AG04450 (cell line): ENCODE measurements at regions not wholly inside any gene's neighbourhood (a gene's known extent, or its start where the extent isn't known, plus 50 kb on each side); places are given as distances from the start of the nearest gene placed in this dataset.

ENCODE experiments used
- CTCF ChIA-PET: fragments of 300-600, 350-600 bp; formaldehyde crosslinking; extraction: SDS; loops from one replicate; lab custom pipeline; 2022; ENCODE audit warnings: antibody characterized with exemption, inconsistent platforms; lab: Charles Lee
- POLR2A ChIA-PET: fragments of 350-600 bp; formaldehyde crosslinking; extraction: SDS; loops from one replicate; lab custom pipeline; 2021; ENCODE audit warnings: antibody characterized with exemption, inconsistent platforms; lab: Yijun Ruan, JAX
- DNase-seq: peaks from one replicate; pipeline ENCODE4 v3.0.0-alpha.2; 2011; ENCODE audit warnings: low read depth, low spot score
- H3K27ac ChIP-seq: one replicate; pipeline ENCODE4 v1.5.1; 2012; ENCODE audit warnings: low read depth, low read length, control low read depth
- H3K27me3 ChIP-seq: one replicate; pipeline ENCODE4 v1.6.0; 2012; ENCODE audit warnings: low read length; ENCODE audit not compliant: control insufficient read depth, insufficient read depth
- H3K4me3 ChIP-seq: 2 replicates; pipeline ENCODE4 v1.5.1; 2011; ENCODE audit warnings: mild to moderate bottlenecking, low read depth, low read length, control low read depth
- H3K9me3 ChIP-seq: 2 replicates; pipeline ENCODE4 v1.5.1; 2012; ENCODE audit warnings: low read length; ENCODE audit not compliant: control insufficient read depth, insufficient read depth
- CTCF ChIP-seq: IDR thresholded peaks from 2 replicates; pipeline ENCODE4 v1.5.1; 2011; ENCODE audit warnings: low read depth, low read length, control low read depth, inconsistent platforms

- no peak for DNase-seq
Measured at GRCh38 chr2:163453920-163454319, 281.9 kb downstream of the FIGN start.

GRCh38 chr2:163441603-163442002, 294.2 kb downstream of the FIGN start:
- DNase-seq: no peak
- H3K27me3 ChIP-seq: no peaks in the 10 kb centered on the region
- TF ChIP-seq CTCF: no peak
- H3K27ac ChIP-seq: no peak overlapping the region
- POLR2A ChIA-PET: no interaction called here
- H3K9me3 ChIP-seq: no peaks in the 10 kb centered on the region
- no peak overlapping the region for H3K4me3 ChIP-seq
- CTCF ChIA-PET: no interaction called here

More at GRCh38 chr2:163453920-163454319, 281.9 kb downstream of the FIGN start:
- no peaks in the 10 kb centered on the region for H3K27me3 ChIP-seq
- no peak overlapping the region for H3K4me3 ChIP-seq
- ChIA-PET CTCF (no interaction called here), POLR2A (no interaction called here)
- H3K27ac ChIP-seq: no peak overlapping the region
- no peaks in the 10 kb centered on the region for H3K9me3 ChIP-seq
- no peak for TF ChIP-seq CTCF

GRCh38 chr2:163436963-163437362, 298.8 kb downstream of the FIGN start:
- H3K4me3 ChIP-seq: no peak overlapping the region
- ChIA-PET CTCF (interaction anchor here (1.6 kb wide), 1 partner anchor 91 kb away, joined by 3 read pairs; no protein-coding TSS in a partner anchor), POLR2A (no interaction called here)
- no peak overlapping the region for H3K27ac ChIP-seq
- DNase-seq: no peak
- no peaks in the 10 kb centered on the region for H3K9me3 ChIP-seq
- no peak for TF ChIP-seq CTCF
- no peaks in the 10 kb centered on the region for H3K27me3 ChIP-seq

GRCh38 chr2:163428187-163428586, 307.6 kb downstream of the FIGN start:
- no peak overlapping the region for H3K4me3 ChIP-seq
- ChIA-PET POLR2A (no interaction called here), CTCF (no interaction called here)
- H3K27me3 ChIP-seq: no peaks in the 10 kb centered on the region
- no peak for TF ChIP-seq CTCF
- H3K27ac ChIP-seq: no peak overlapping the region
- DNase-seq: no peak
- no peaks in the 10 kb centered on the region for H3K9me3 ChIP-seq

GRCh38 chr2:163420604-163421003, 315.2 kb downstream of the FIGN start:
- Histone ChIP-seq H3K27ac (no peak overlapping the region), H3K4me3 (no peak overlapping the region), H3K9me3 (no peaks in the 10 kb centered on the region), H3K27me3 (no peaks in the 10 kb centered on the region)
- DNase-seq: no peak
- ChIA-PET POLR2A (no interaction called here), CTCF (interaction anchor here (0.7 to 0.9 kb wide), 2 partner anchors 229 to 297 kb away, joined by 3 read pairs; no protein-coding TSS in a partner anchor)
- no peak for TF ChIP-seq CTCF
